Gastroesophageal sphincter (tissue), 4 donors: ENCODE measurements at regions not wholly inside any gene's neighbourhood (a gene's known extent, or its start where the extent isn't known, plus 50 kb on each side); places are given as distances from the start of the nearest gene placed in this dataset.

Source experiments
- ATAC-seq: fragments of 150-250 bp; one replicate; pipeline ENCODE4 v1.9.1; 2016; ENCODE audit warnings: mild to moderate bottlenecking, moderate library complexity
- H3K27ac ChIP-seq, 4 donors: fragments of 200-600 bp; sonication (generic) in 3 of 4; 1 replicate in 3 of 4; 2 replicates in 1 of 4; pipeline ENCODE4 v1.5.1; 2016 to 2019
- H3K27me3 ChIP-seq: fragments of 200-600 bp; sonication (generic); one replicate; pipeline ENCODE4 v1.5.1; 2019
- H3K36me3 ChIP-seq, 2 donors: fragments of 200-600 bp; sonication (generic); one replicate each; pipeline ENCODE4 v1.5.1; 2019; ENCODE audit warnings: control low read depth in 1 of 2
- H3K4me1 ChIP-seq, 3 donors: fragments of 200-600 bp; sonication (generic); 1 replicate in 2 of 3; 2 replicates in 1 of 3; pipeline ENCODE4 v1.5.1; 2016 to 2019; ENCODE audit warnings: control low read depth in 2 of 3
- H3K4me3 ChIP-seq, 2 donors: fragments of 200-600 bp; sonication (generic); one replicate each; pipeline ENCODE4 v1.5.1; 2019; ENCODE audit warnings: mild to moderate bottlenecking in 1 of 2, moderate library complexity in 1 of 2
- H3K9me3 ChIP-seq, 3 donors: fragments of 200-600 bp; sonication (generic); one replicate each; pipeline ENCODE4 v1.5.1; 2017 to 2019; ENCODE audit warnings: control low read depth in 2 of 3
- CTCF ChIP-seq, 4 experiments: fragments of 200-600 bp in 2 of 4; fragments of 450-650 bp in 2 of 4; sonication (generic) in 1 of 4; IDR thresholded peaks; one replicate each; pipeline ENCODE4 v1.5.1; 2017 to 2019; ENCODE audit warnings: antibody characterized with exemption in 4 of 4, mild to moderate bottlenecking in 2 of 4, moderate library complexity in 2 of 4
- EP300 ChIP-seq: sonication (generic); formaldehyde crosslinking; IDR thresholded peaks from one replicate; pipeline ENCODE4 v1.6.1; 2017; ENCODE audit warnings: antibody characterized with exemption, mild to moderate bottlenecking
- POLR2A ChIP-seq, 2 donors: fragments of 450-650 bp; IDR thresholded peaks; one replicate each; pipeline ENCODE4 v1.6.1; 2017; ENCODE audit warnings: antibody characterized with exemption in 2 of 2, mild to moderate bottlenecking in 2 of 2, moderate library complexity in 1 of 2
- POLR2AphosphoS5 ChIP-seq: sonication (generic); formaldehyde crosslinking; IDR thresholded peaks from one replicate; pipeline ENCODE4 v1.6.1; 2017; ENCODE audit warnings: antibody characterized with exemption
- WGBS, 2 donors: methylation state at CpG; one replicate each; pipeline ENCODE4 v1.1.5; 2018; ENCODE audit warnings: low coverage in 1 of 2; 5-methylcytosine and 5-hydroxymethylcytosine counted together

GRCh38 chr17:70691150-70691549, 521.8 kb downstream of the KCNJ2 start:
- no peak for ATAC-seq
- no peak overlapping the region for H3K27ac ChIP-seq
- TF ChIP-seq POLR2A (IDR thresholded peaks at IDR 0.05) (no peak), CTCF (IDR thresholded peaks at IDR 0.05) (no peak), EP300 (no peak), POLR2AphosphoS5 (no peak)
- no peaks in the 10 kb centered on the region for H3K4me1 ChIP-seq
- no peak overlapping the region for H3K4me3 ChIP-seq
- H3K27me3 ChIP-seq, result no peaks in the 10 kb centered on the region
- WGBS, 2 donors, result 33 to 58% methylated on average over 1 to 2 of the region's 2 CpGs
- H3K36me3 ChIP-seq, result no peaks in the 10 kb centered on the region
- H3K9me3 ChIP-seq, result no peaks in the 10 kb centered on the region

GRCh38 chr17:70699408-70699807, 530.1 kb downstream of the KCNJ2 start:
- no peaks in the 10 kb centered on the region for H3K9me3 ChIP-seq
- H3K36me3 ChIP-seq, result no peaks in the 10 kb centered on the region
- H3K4me3 ChIP-seq, result no peak overlapping the region
- no peak for ATAC-seq
- 56 to 71% methylated on average over 2 of the region's 2 CpGs for WGBS, 2 donors
- TF ChIP-seq EP300 (no peak), CTCF (IDR thresholded peaks at IDR 0.05) (no peak), POLR2AphosphoS5 (no peak), POLR2A (IDR thresholded peaks at IDR 0.05) (no peak)
- no peak overlapping the region for H3K27ac ChIP-seq
- no peaks in the 10 kb centered on the region for H3K27me3 ChIP-seq
- no peaks in the 10 kb centered on the region for H3K4me1 ChIP-seq

GRCh38 chr17:70702683-70703255, 533.4 kb downstream of the KCNJ2 start:
- Histone ChIP-seq H3K9me3 (no peaks in the 10 kb centered on the region), H3K4me1 (no peaks in the 10 kb centered on the region), H3K27me3 (no peaks in the 10 kb centered on the region), H3K36me3 (no peaks in the 10 kb centered on the region), H3K27ac (no peak overlapping the region), H3K4me3 (no peak overlapping the region)
- ATAC-seq, result no peak
- no peak for TF ChIP-seq CTCF (IDR thresholded peaks at IDR 0.05)
- TF ChIP-seq EP300, result no peak
- TF ChIP-seq POLR2AphosphoS5, result no peak
- no peak for TF ChIP-seq POLR2A (IDR thresholded peaks at IDR 0.05)
- WGBS, 2 donors, result 59 to 75% methylated on average over 3 of the region's 3 CpGs

GRCh38 chr17:70709596-70709995, 540.3 kb downstream of the KCNJ2 start:
- no peak overlapping the region for H3K4me3 ChIP-seq
- H3K27ac ChIP-seq, result no peak overlapping the region
- no peak for ATAC-seq
- no peaks in the 10 kb centered on the region for H3K36me3 ChIP-seq
- peaks cover 0 to 4% (median 0%) of the 10 kb centered on the region in 3 donors for H3K4me1 ChIP-seq
- H3K27me3 ChIP-seq, result no peaks in the 10 kb centered on the region
- TF ChIP-seq CTCF (IDR thresholded peaks at IDR 0.05) (no peak), POLR2A (IDR thresholded peaks at IDR 0.05) (no peak), POLR2AphosphoS5 (no peak), EP300 (no peak)
- no peaks in the 10 kb centered on the region for H3K9me3 ChIP-seq
- WGBS, 2 donors, result 13 to 14% methylated on average over 7 of the region's 7 CpGs

GRCh38 chr17:70713694-70714093, 544.4 kb downstream of the KCNJ2 start:
- Histone ChIP-seq H3K4me3 (no peak overlapping the region), H3K27ac (no peak overlapping the region), H3K4me1 (peaks cover 0 to 4% (median 0%) of the 10 kb centered on the region in 3 donors), H3K27me3 (no peaks in the 10 kb centered on the region), H3K36me3 (no peaks in the 10 kb centered on the region), H3K9me3 (no peaks in the 10 kb centered on the region)
- TF ChIP-seq POLR2A (IDR thresholded peaks at IDR 0.05) (no peak), EP300 (no peak), POLR2AphosphoS5 (no peak), CTCF (IDR thresholded peaks at IDR 0.05) (no peak)
- ATAC-seq, result no peak
